HepG2 (cell line): ENCODE measurements at regions not wholly inside any gene's neighbourhood (a gene's known extent, or its start where the extent isn't known, plus 50 kb on each side); places are given as distances from the start of the nearest gene placed in this dataset.

Experiments used
- ATAC-seq: fragments of 200-7000 bp; cut with Tn5 transposase; 3 replicates; pipeline ENCODE4 v1.9.1; 2020; ENCODE audit warnings: mild to moderate bottlenecking, moderate library complexity
- BruUV-seq: library from RNA; stranded (reverse); fragments of 400-500 nt; replicated peaks from 2 replicates; lab custom pipeline; 2021; lab: Mats Ljungman, UMichigan
- CTCF ChIA-PET: fragments of 300-600 bp; formaldehyde crosslinking; extraction: SDS; loops from one replicate; lab custom pipeline; 2021; ENCODE audit warnings: low total read pairs, inconsistent platforms, low intra/inter-chr PET ratio; lab: Yijun Ruan, JAX
- POLR2A ChIA-PET: fragments of 350-600 bp; sonication (Branson Sonifier 250); formaldehyde crosslinking; loops from one replicate; lab custom pipeline; 2020; ENCODE audit warnings: antibody characterized with exemption, inconsistent platforms; lab: Yijun Ruan, JAX
- DNase-seq: peaks from one replicate; pipeline ENCODE4 v3.0.0-alpha.2; 2015; ENCODE audit warnings: low spot score
- FAIRE-seq: peaks from 3 replicates; lab custom pipeline; 2011; peaks lifted over from hg19 to GRCh38; lab: Jason Lieb, UNC
- H2AFZ ChIP-seq: one replicate; pipeline ENCODE4 v1.6.1; 2011; ENCODE audit warnings: low read length, inconsistent platforms
- H3K27ac ChIP-seq: fragments of 300-600 bp; 3 replicates; pipeline ENCODE4 v1.8.0; 2011; ENCODE audit warnings: mixed run types, mild to moderate bottlenecking, mixed read lengths, low read length, inconsistent platforms; ENCODE audit not compliant: insufficient read depth; ENCODE audit errors: extremely low read length
- H3K27me3 ChIP-seq, 2 experiments: fragments of 200-600 bp in 1 of 2; 2 replicates in 1 of 2; 3 replicates in 1 of 2; pipeline versions ENCODE4 v1.6.0 to v1.8.0; 2011; ENCODE audit warnings: low read length in 2 of 2, mild to moderate bottlenecking in 2 of 2, moderate library complexity in 2 of 2, inconsistent platforms in 1 of 2; ENCODE audit not compliant: insufficient read depth in 2 of 2, control insufficient read depth in 1 of 2
- H3K36me3 ChIP-seq, 2 experiments: fragments of 200-600 bp in 1 of 2; replicated peaks in 1 of 2; 2 replicates in 1 of 2; 3 replicates in 1 of 2; pipeline versions ENCODE4 v1.5.1 to v1.8.0; 2011; ENCODE audit warnings: low read length in 2 of 2, inconsistent platforms in 1 of 2; ENCODE audit not compliant: insufficient read depth in 2 of 2, control insufficient read depth in 1 of 2
- H3K4me1 ChIP-seq: 2 replicates; pipeline ENCODE4 v1.5.1; 2012; ENCODE audit warnings: low read length, inconsistent platforms; ENCODE audit not compliant: insufficient read depth
- H3K4me2 ChIP-seq: 2 replicates; pipeline ENCODE4 v1.6.0; 2011; ENCODE audit warnings: low read depth, low read length, inconsistent platforms
- H3K4me3 ChIP-seq, 3 experiments: fragments of 200-600 bp in 1 of 3; sonication (generic), shearing (Covaris generic) in 1 of 3; replicated peaks in 1 of 3; 2 replicates each; pipeline ENCODE4 v1.5.1; 2011 to 2016; ENCODE audit warnings: low read length in 3 of 3, inconsistent platforms in 2 of 3, low read depth in 2 of 3, mild to moderate bottlenecking in 2 of 3, control low read depth in 1 of 3, mixed read lengths in 1 of 3; ENCODE audit not compliant: insufficient read depth in 1 of 3
- H3K79me2 ChIP-seq: one replicate; pipeline ENCODE4 v1.6.1; 2011; ENCODE audit warnings: low read length, inconsistent platforms; ENCODE audit not compliant: insufficient read depth
- H3K9ac ChIP-seq: 2 replicates; pipeline ENCODE4 v1.6.0; 2011; ENCODE audit warnings: mild to moderate bottlenecking, low read depth, low read length, inconsistent platforms; ENCODE audit not compliant: insufficient read depth
- H3K9me3 ChIP-seq: 2 replicates; pipeline ENCODE4 v1.5.1; 2012; ENCODE audit warnings: mild to moderate bottlenecking, low read length
- H4K20me1 ChIP-seq: 2 replicates; pipeline ENCODE4 v1.6.0; 2011; ENCODE audit warnings: inconsistent platforms, mild to moderate bottlenecking, low read length, moderate library complexity; ENCODE audit not compliant: insufficient read depth
- ARNT ChIP-seq: fragments of 450-650 bp; IDR thresholded peaks from 2 replicates; pipeline ENCODE4 v1.6.1; 2017
- CEBPZ ChIP-seq: IDR thresholded peaks from 2 replicates; pipeline ENCODE4 v1.6.1; 2012; ENCODE audit warnings: low read length, improper control_type of control experiment
- JUN ChIP-seq: sonication (generic); formaldehyde crosslinking; IDR thresholded peaks from 2 replicates; pipeline ENCODE4 v1.4.0; 2020; ENCODE audit warnings: mild to moderate bottlenecking, missing genetic modification reagents
- MZF1 ChIP-seq: sonication (generic); formaldehyde crosslinking; IDR thresholded peaks from 2 replicates; pipeline ENCODE4 v1.8.1; 2023; ENCODE audit warnings: mild to moderate bottlenecking, missing genetic modification reagents, borderline replicate concordance
- SKIL ChIP-seq: sonication (generic); formaldehyde crosslinking; IDR thresholded peaks from 2 replicates; pipeline ENCODE4 v1.8.0; 2022; ENCODE audit warnings: missing genetic modification reagents, mild to moderate bottlenecking, moderate library complexity, borderline replicate concordance
- in situ Hi-C: cut with HindIII; loops from 2 replicates; pipeline ENCODE4 v1.10.0; 2017; ENCODE audit warnings: low pct_unique_long_range_greater_than_20kb; ENCODE audit not compliant: extremely low pct_ligation_motif_present
- intact Hi-C: fragments of 100-400 bp; cut with micrococcal nuclease; formaldehyde crosslinking; loops from one replicate; pipeline ENCODE4 v1.10.0; 2022; ENCODE audit not compliant: unreplicated experiment

- intact Hi-C loops (no loop called here), in situ Hi-C loops (no loop called here)
- ATAC-seq, result no peak
- H3K4me2 ChIP-seq, result no peak overlapping the region
- no peaks in the 10 kb centered on the region for H3K36me3 ChIP-seq
- no peaks in the 10 kb centered on the region for H3K79me2 ChIP-seq
- FAIRE-seq, result no peak
- ChIA-PET CTCF (no interaction called here), POLR2A (no interaction called here)
- no peak overlapping the region for H3K4me3 ChIP-seq
- no peak overlapping the region for H3K27ac ChIP-seq
- no TSS peak for BruUV-seq
- no peak for DNase-seq
- H2AFZ ChIP-seq, result no peak overlapping the region
- H3K9ac ChIP-seq, result no peak overlapping the region
- no peaks in the 10 kb centered on the region for H3K9me3 ChIP-seq
- TF ChIP-seq MZF1, result no peak
- no peak for TF ChIP-seq JUN (CRISPR knock-in tag)
- TF ChIP-seq CEBPZ, result no peak
- no peak for TF ChIP-seq SKIL (CRISPR knock-in tag)
- no peak for TF ChIP-seq ARNT
- H3K27me3 ChIP-seq, result no peaks in the 10 kb centered on the region
- no peaks in the 10 kb centered on the region for H3K4me1 ChIP-seq
- H4K20me1 ChIP-seq, result no peaks in the 10 kb centered on the region
Observed at GRCh38 chr12:77409551-77409950, 344.2 kb upstream of the E2F7 start.
